ENCODE measurements at regions not wholly inside any gene's neighbourhood (a gene's known extent, or its start where the extent isn't known, plus 50 kb on each side); places are given as distances from the start of the nearest gene placed in this dataset.

DNA sequence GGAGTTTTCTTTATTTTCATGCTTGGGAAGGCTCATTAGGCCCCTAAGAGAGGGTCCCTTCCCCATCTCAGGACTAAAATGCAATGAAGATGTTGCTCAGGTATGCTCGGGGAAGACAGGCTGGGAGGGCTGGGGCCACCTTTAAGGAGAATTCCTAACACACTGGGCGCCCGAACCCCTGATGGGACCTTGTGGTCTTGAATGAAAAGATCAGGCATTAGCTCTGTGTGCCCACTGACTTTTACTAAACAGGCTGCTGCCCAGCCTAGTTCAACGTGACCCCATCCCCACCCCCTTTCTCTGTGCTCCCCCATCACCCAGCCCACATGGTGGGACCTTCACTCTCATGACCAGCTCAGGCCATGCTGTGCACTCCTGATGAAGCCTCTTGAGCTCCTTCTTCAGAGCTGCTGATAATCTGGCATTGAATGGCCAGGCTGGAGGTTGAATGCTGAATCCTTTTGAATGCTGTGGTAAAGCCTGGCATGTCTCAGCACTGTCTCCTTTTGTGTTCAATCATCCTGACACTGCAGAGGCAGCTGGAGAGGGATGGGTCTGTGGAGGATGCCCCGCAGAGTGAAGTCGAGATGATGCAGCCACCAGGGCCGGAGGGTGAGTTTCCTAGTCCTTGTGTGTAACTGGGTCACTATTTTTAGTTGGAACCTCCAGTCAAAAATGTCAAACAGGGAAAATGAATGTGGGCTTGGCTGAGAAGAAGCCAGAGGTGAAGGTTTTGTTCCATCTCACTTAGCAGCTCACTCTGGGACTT is 209.1 kb downstream of the UQCRFS1 start:
- TF ChIP-seq POLR2AphosphoS5 (IDR thresholded peaks at IDR 0.05; ENCODE audit: insufficient read depth, low read depth, low read length) (no peak), POLR2A (IDR thresholded peaks at IDR 0.05; ENCODE audit: low read depth, low read length) (no peak), MYC (IDR thresholded peaks at IDR 0.05; ENCODE audit: low read depth, low read length) (no peak), EZH2 (IDR thresholded peaks at IDR 0.05; ENCODE audit: borderline replicate concordance, low read depth, low read length, severe bottlenecking) (no peak), FOS (IDR thresholded peaks at IDR 0.05; ENCODE audit: borderline replicate concordance, insufficient read depth, low read length) (no peak)
- TF ChIP-seq, protein P1, sequence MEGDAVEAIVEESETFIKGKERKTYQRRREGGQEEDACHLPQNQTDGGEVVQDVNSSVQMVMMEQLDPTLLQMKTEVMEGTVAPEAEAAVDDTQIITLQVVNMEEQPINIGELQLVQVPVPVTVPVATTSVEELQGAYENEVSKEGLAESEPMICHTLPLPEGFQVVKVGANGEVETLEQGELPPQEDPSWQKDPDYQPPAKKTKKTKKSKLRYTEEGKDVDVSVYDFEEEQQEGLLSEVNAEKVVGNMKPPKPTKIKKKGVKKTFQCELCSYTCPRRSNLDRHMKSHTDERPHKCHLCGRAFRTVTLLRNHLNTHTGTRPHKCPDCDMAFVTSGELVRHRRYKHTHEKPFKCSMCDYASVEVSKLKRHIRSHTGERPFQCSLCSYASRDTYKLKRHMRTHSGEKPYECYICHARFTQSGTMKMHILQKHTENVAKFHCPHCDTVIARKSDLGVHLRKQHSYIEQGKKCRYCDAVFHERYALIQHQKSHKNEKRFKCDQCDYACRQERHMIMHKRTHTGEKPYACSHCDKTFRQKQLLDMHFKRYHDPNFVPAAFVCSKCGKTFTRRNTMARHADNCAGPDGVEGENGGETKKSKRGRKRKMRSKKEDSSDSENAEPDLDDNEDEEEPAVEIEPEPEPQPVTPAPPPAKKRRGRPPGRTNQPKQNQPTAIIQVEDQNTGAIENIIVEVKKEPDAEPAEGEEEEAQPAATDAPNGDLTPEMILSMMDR (IDR thresholded peaks at IDR 0.05; ENCODE audit: extremely low read depth in 1 of 2, insufficient read depth in 1 of 2, low read depth in 1 of 2, low read length in 2 of 2): no peak
- TF ChIP-seq, protein P2, sequence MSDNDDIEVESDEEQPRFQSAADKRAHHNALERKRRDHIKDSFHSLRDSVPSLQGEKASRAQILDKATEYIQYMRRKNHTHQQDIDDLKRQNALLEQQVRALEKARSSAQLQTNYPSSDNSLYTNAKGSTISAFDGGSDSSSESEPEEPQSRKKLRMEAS (IDR thresholded peaks at IDR 0.05; ENCODE audit: insufficient read depth, insufficient read length): no peak

Measured in endothelial cell of umbilical vein (primary cell).